Astrocyte (in vitro differentiated cells and primary cell): ENCODE measurements at regions not wholly inside any gene's neighbourhood (a gene's known extent, or its start where the extent isn't known, plus 50 kb on each side); places are given as distances from the start of the nearest gene placed in this dataset.

Experiments
- DNase-seq: peaks from one replicate; pipeline ENCODE4 v3.0.0-alpha.2; 2010; ENCODE audit warnings: low read depth
- FAIRE-seq: peaks from 2 replicates; lab custom pipeline; 2011; peaks lifted over from hg19 to GRCh38; lab: Jason Lieb, UNC
- H2AFZ ChIP-seq: 2 replicates; pipeline ENCODE4 v1.6.0; 2012; ENCODE audit warnings: low read depth, low read length, inconsistent platforms
- H3K27ac ChIP-seq: 2 replicates; pipeline ENCODE4 v1.5.1; 2011; ENCODE audit warnings: low read depth, low read length, inconsistent platforms
- H3K27me3 ChIP-seq: 2 replicates; pipeline ENCODE4 v1.6.0; 2011; ENCODE audit warnings: low read length, inconsistent platforms; ENCODE audit not compliant: insufficient read depth
- H3K36me3 ChIP-seq: 2 replicates; pipeline ENCODE4 v1.5.1; 2011; ENCODE audit warnings: low read length, inconsistent platforms; ENCODE audit not compliant: insufficient read depth
- H3K4me1 ChIP-seq: 2 replicates; pipeline ENCODE4 v1.5.1; 2011; ENCODE audit warnings: low read length, inconsistent platforms; ENCODE audit not compliant: insufficient read depth
- H3K4me2 ChIP-seq: 2 replicates; pipeline ENCODE4 v1.6.0; 2012; ENCODE audit warnings: low read length, inconsistent platforms
- H3K4me3 ChIP-seq: 2 replicates; pipeline ENCODE4 v1.5.1; 2011; ENCODE audit warnings: low read depth, mild to moderate bottlenecking, low read length, inconsistent platforms; ENCODE audit not compliant: insufficient read depth
- H3K79me2 ChIP-seq: 2 replicates; pipeline ENCODE4 v1.6.0; 2012; ENCODE audit warnings: mild to moderate bottlenecking, low read length, inconsistent platforms; ENCODE audit not compliant: insufficient read depth
- H3K9ac ChIP-seq: 2 replicates; pipeline ENCODE4 v1.6.0; 2012; ENCODE audit warnings: mild to moderate bottlenecking, low read length, inconsistent platforms
- H3K9me3 ChIP-seq: 2 replicates; pipeline ENCODE4 v1.5.1; 2012; ENCODE audit warnings: low read depth, mild to moderate bottlenecking, low read length, inconsistent platforms; ENCODE audit not compliant: insufficient read depth
- H4K20me1 ChIP-seq: 2 replicates; pipeline ENCODE4 v1.6.0; 2012; ENCODE audit warnings: low read length, inconsistent platforms; ENCODE audit not compliant: insufficient read depth
- H3K27ac Mint-ChIP-seq: one replicate; pipeline ENCODE4 v1.8.0; 2021; ENCODE audit warnings: mild to moderate bottlenecking, mixed read lengths; ENCODE audit not compliant: unreplicated experiment
- H3K27me3 Mint-ChIP-seq: one replicate; pipeline ENCODE4 v1.8.0; 2021; ENCODE audit warnings: low read depth, mixed read lengths; ENCODE audit not compliant: unreplicated experiment
- H3K36me3 Mint-ChIP-seq: one replicate; pipeline ENCODE4 v1.8.0; 2021; ENCODE audit warnings: low read depth, mixed read lengths; ENCODE audit not compliant: unreplicated experiment
- H3K4me1 Mint-ChIP-seq: one replicate; pipeline ENCODE4 v1.8.0; 2021; ENCODE audit warnings: low read depth, mixed read lengths; ENCODE audit not compliant: unreplicated experiment
- H3K4me3 Mint-ChIP-seq: one replicate; pipeline ENCODE4 v1.8.0; 2021; ENCODE audit warnings: mild to moderate bottlenecking, moderate library complexity, mixed read lengths; ENCODE audit not compliant: unreplicated experiment
- H3K9me3 Mint-ChIP-seq: one replicate; pipeline ENCODE4 v1.8.0; 2021; ENCODE audit warnings: mild to moderate bottlenecking, mixed read lengths; ENCODE audit not compliant: unreplicated experiment
- EZH2 ChIP-seq: IDR thresholded peaks from 2 replicates; pipeline ENCODE4 v1.6.1; 2012; ENCODE audit warnings: mild to moderate bottlenecking, low read length, inconsistent platforms; ENCODE audit not compliant: insufficient read depth
- TF ChIP-seq, protein P1 (sequence below): IDR thresholded peaks from 2 replicates; pipeline ENCODE4 v1.5.1; 2011; ENCODE audit warnings: low read depth, mild to moderate bottlenecking, inconsistent platforms, low read length, moderate library complexity; ENCODE audit not compliant: insufficient read depth

DNA sequence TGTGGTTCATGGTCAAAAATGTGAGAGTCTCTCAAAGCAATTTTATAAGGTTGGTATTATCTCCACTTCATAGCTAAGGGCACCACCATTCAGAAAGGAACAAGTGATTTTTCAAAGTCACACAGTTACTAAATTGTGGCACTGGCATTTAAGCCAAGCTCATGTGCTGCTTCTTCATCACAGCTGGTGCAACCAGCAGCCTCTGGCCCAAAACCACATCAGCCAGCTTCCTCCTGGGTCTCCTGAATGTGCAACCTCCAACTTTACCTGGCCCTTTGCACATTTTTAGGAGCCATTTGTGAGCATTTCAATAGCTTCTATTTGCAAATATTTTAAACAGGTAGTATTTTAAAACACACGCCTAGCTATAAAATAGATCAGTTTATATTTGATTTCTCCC lies 293.7 kb downstream of the BCL11A start:
- H3K4me3 ChIP-seq: no peak overlapping the region
- H3K9me3 ChIP-seq: no peaks in the 10 kb centered on the region
- H3K27me3 ChIP-seq: no peaks in the 10 kb centered on the region
- peaks cover 9% of the 10 kb centered on the region for H3K9me3 Mint-ChIP-seq
- H3K4me1 Mint-ChIP-seq: peaks cover 5% of the 10 kb centered on the region
- no peaks in the 10 kb centered on the region for H4K20me1 ChIP-seq
- FAIRE-seq (no peak), DNase-seq (no peak)
- H3K4me2 ChIP-seq: no peak overlapping the region
- TF ChIP-seq, protein P1, sequence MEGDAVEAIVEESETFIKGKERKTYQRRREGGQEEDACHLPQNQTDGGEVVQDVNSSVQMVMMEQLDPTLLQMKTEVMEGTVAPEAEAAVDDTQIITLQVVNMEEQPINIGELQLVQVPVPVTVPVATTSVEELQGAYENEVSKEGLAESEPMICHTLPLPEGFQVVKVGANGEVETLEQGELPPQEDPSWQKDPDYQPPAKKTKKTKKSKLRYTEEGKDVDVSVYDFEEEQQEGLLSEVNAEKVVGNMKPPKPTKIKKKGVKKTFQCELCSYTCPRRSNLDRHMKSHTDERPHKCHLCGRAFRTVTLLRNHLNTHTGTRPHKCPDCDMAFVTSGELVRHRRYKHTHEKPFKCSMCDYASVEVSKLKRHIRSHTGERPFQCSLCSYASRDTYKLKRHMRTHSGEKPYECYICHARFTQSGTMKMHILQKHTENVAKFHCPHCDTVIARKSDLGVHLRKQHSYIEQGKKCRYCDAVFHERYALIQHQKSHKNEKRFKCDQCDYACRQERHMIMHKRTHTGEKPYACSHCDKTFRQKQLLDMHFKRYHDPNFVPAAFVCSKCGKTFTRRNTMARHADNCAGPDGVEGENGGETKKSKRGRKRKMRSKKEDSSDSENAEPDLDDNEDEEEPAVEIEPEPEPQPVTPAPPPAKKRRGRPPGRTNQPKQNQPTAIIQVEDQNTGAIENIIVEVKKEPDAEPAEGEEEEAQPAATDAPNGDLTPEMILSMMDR: no peak
- TF ChIP-seq EZH2: no peak
- no peaks in the 10 kb centered on the region for H3K36me3 Mint-ChIP-seq
- H3K27ac Mint-ChIP-seq: no peak overlapping the region
- H2AFZ ChIP-seq: no peak overlapping the region
- no peak overlapping the region for H3K4me3 Mint-ChIP-seq
- H3K27me3 Mint-ChIP-seq: peaks cover 18% of the 10 kb centered on the region
- H3K79me2 ChIP-seq: no peaks in the 10 kb centered on the region
- H3K36me3 ChIP-seq: no peaks in the 10 kb centered on the region
- H3K4me1 ChIP-seq: no peaks in the 10 kb centered on the region
- no peak overlapping the region for H3K9ac ChIP-seq
- no peak overlapping the region for H3K27ac ChIP-seq

DNA sequence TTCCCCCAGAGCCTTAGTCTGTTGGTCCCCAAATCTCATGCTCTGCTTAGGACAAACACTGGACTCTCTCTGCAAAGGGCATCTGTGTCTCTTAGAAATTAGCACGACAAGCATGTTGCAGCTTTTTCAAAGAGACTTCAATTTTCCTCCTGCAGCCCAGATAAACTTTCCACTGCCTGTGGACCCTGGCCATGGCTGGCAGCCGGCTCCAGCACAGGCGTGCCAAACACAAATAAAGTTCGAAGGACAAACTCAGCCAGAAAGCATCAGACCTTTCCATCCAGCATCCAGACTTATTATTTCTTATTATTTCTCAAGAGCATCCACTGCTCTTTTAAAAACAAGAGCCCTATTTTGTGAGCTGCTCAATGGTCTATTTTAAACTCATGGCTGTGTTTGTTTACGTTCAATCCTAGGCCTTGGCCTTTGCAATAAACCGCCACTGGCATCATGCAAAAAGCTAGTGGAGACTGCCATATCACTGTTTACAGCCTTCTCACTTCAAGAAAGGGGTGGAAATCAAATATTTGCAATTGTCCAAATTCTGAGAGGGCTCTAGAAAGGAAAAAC lies 300.8 kb downstream of the BCL11A start:
- no peak overlapping the region for H3K4me2 ChIP-seq
- H3K79me2 ChIP-seq: no peaks in the 10 kb centered on the region
- no peak overlapping the region for H3K9ac ChIP-seq
- no peak overlapping the region for H2AFZ ChIP-seq
- H3K4me1 Mint-ChIP-seq: no peaks in the 10 kb centered on the region
- peaks cover 4% of the 10 kb centered on the region for H3K27me3 Mint-ChIP-seq
- FAIRE-seq: no peak
- no peaks in the 10 kb centered on the region for H3K27me3 ChIP-seq
- H3K4me3 Mint-ChIP-seq: no peak overlapping the region
- no peak overlapping the region for H3K4me3 ChIP-seq
- H3K9me3 ChIP-seq: no peaks in the 10 kb centered on the region
- H3K9me3 Mint-ChIP-seq: no peaks in the 10 kb centered on the region
- no peak overlapping the region for H3K27ac Mint-ChIP-seq
- H3K4me1 ChIP-seq: no peaks in the 10 kb centered on the region
- DNase-seq: no peak
- TF ChIP-seq, protein P1: no peak
- no peak for TF ChIP-seq EZH2
- no peaks in the 10 kb centered on the region for H3K36me3 ChIP-seq
- H4K20me1 ChIP-seq: no peaks in the 10 kb centered on the region
- no peaks in the 10 kb centered on the region for H3K36me3 Mint-ChIP-seq
- no peak overlapping the region for H3K27ac ChIP-seq

- FAIRE-seq: no peak
- no peaks in the 10 kb centered on the region for H3K36me3 Mint-ChIP-seq
- H3K4me1 Mint-ChIP-seq: no peaks in the 10 kb centered on the region
- H3K4me3 Mint-ChIP-seq: no peak overlapping the region
- H3K27me3 Mint-ChIP-seq: peaks cover 4% of the 10 kb centered on the region
- no peaks in the 10 kb centered on the region for H3K9me3 ChIP-seq
- no peaks in the 10 kb centered on the region for H3K27me3 ChIP-seq
- H3K79me2 ChIP-seq: no peaks in the 10 kb centered on the region
- H3K36me3 ChIP-seq: no peaks in the 10 kb centered on the region
- H2AFZ ChIP-seq: no peak overlapping the region
- H3K27ac Mint-ChIP-seq: no peak overlapping the region
- no peak for DNase-seq
- H4K20me1 ChIP-seq: no peaks in the 10 kb centered on the region
- no peak overlapping the region for H3K4me2 ChIP-seq
- TF ChIP-seq, protein P1: no peak
- no peak for TF ChIP-seq EZH2
- no peak overlapping the region for H3K9ac ChIP-seq
- H3K9me3 Mint-ChIP-seq: no peaks in the 10 kb centered on the region
- no peaks in the 10 kb centered on the region for H3K4me1 ChIP-seq
- no peak overlapping the region for H3K27ac ChIP-seq
- no peak overlapping the region for H3K4me3 ChIP-seq
Observed at GRCh38 chr2:60251247-60251646, 302.2 kb downstream of the BCL11A start.
